ENCODE measurements at regions not wholly inside any gene's neighbourhood (a gene's known extent, or its start where the extent isn't known, plus 50 kb on each side); places are given as distances from the start of the nearest gene placed in this dataset.

GRCh38 chr3:94206291-94206690, 143.4 kb downstream of the NSUN3 start:
- intact Hi-C loops (cut with micrococcal nuclease): no loop called here

DNA sequence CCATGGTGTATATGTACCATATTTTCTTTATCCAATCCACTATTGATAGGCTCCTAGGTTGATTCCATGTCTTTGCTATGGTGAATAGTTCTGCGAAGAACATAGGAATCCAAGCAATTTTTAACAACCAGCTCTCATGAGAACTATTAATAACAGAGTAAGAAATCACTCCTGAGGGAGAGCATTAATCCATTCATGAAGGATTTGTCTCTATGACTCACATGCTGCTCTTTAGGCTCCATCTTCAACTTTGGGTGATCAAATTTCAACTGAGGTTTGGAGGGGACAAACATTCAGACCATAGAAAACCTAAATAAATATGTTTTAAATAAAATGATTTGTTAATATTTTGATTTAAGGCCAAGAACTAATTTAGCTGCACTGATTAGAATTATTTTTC, 147.4 kb downstream of the NSUN3 start:
- intact Hi-C loops (cut with micrococcal nuclease): no loop called here
- Histone ChIP-seq H3K27ac (replicated peaks) (no peak overlapping the region), H3K4me3 (no peak overlapping the region), H3K4me1 (no peaks in the 10 kb centered on the region), H3K27me3 (ENCODE audit: low read depth) (no peaks in the 10 kb centered on the region), H3K36me3 (no peaks in the 10 kb centered on the region), H3K9me3 (replicated peaks) (peaks cover 9% of the 10 kb centered on the region)
- DNase-seq: no peak
- TF ChIP-seq CTCF (IDR thresholded peaks at IDR 0.05; ENCODE audit: borderline replicate concordance): no peak

More at GRCh38 chr3:94206291-94206690, 143.4 kb downstream of the NSUN3 start:
- H3K9me3 ChIP-seq (replicated peaks): no peaks in the 10 kb centered on the region
- no peak for DNase-seq
- no peak overlapping the region for H3K27ac ChIP-seq (replicated peaks)
- H3K4me1 ChIP-seq: no peaks in the 10 kb centered on the region
- TF ChIP-seq CTCF (IDR thresholded peaks at IDR 0.05; ENCODE audit: borderline replicate concordance): no peak
- H3K4me3 ChIP-seq: no peak overlapping the region
- no peaks in the 10 kb centered on the region for H3K36me3 ChIP-seq
- no peaks in the 10 kb centered on the region for H3K27me3 ChIP-seq (ENCODE audit: low read depth)

- Histone ChIP-seq H3K4me1 (no peaks in the 10 kb centered on the region), H3K27ac (replicated peaks) (no peak overlapping the region), H3K9me3 (replicated peaks) (peaks cover 4% of the 10 kb centered on the region), H3K4me3 (no peak overlapping the region), H3K27me3 (ENCODE audit: low read depth) (no peaks in the 10 kb centered on the region), H3K36me3 (no peaks in the 10 kb centered on the region)
- no peak for TF ChIP-seq CTCF (IDR thresholded peaks at IDR 0.05; ENCODE audit: borderline replicate concordance)
- no peak for DNase-seq
- intact Hi-C loops (cut with micrococcal nuclease): no loop called here
These were observed 154.5 kb downstream of the NSUN3 start for GRCh38 chr3:94217406-94217805.

- no peaks in the 10 kb centered on the region for H3K4me1 ChIP-seq
- no peaks in the 10 kb centered on the region for H3K9me3 ChIP-seq (replicated peaks)
- no peak overlapping the region for H3K4me3 ChIP-seq
- H3K36me3 ChIP-seq: no peaks in the 10 kb centered on the region
- no peak for DNase-seq
- intact Hi-C loops (cut with micrococcal nuclease): no loop called here
- H3K27ac ChIP-seq (replicated peaks): no peak overlapping the region
- no peak for TF ChIP-seq CTCF (IDR thresholded peaks at IDR 0.05; ENCODE audit: borderline replicate concordance)
- no peaks in the 10 kb centered on the region for H3K27me3 ChIP-seq (ENCODE audit: low read depth)
These were observed 157.6 kb downstream of the NSUN3 start for GRCh38 chr3:94220426-94220825.

DNA sequence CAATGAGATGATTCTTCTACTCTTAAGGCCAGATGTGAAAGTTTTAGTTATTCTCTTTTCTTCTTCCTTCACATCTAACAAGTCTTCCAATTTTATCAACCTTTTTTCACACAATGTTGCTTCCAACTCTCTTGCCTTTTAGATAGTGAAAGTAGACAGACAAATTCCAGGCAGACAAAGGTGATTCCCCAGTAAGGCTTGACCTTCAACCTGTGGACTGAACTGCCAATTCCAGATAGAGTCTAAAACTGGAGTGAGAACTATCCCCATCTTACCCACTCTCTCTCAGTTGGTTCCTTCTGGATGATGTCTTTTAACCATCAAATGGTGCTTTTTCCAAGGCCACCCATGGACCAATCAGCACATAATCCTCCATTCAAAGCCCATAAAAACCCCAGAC, 159.0 kb downstream of the NSUN3 start:
- no peak for DNase-seq
- Histone ChIP-seq H3K27me3 (ENCODE audit: low read depth) (no peaks in the 10 kb centered on the region), H3K9me3 (replicated peaks) (no peaks in the 10 kb centered on the region), H3K27ac (replicated peaks) (no peak overlapping the region), H3K4me1 (no peaks in the 10 kb centered on the region), H3K4me3 (no peak overlapping the region), H3K36me3 (no peaks in the 10 kb centered on the region)
- no peak for TF ChIP-seq CTCF (IDR thresholded peaks at IDR 0.05; ENCODE audit: borderline replicate concordance)
- intact Hi-C loops (cut with micrococcal nuclease): no loop called here

Data from left ventricle myocardium inferior (tissue), 1 donor.